ENCODE measurements at regions not wholly inside any gene's neighbourhood (a gene's known extent, or its start where the extent isn't known, plus 50 kb on each side); places are given as distances from the start of the nearest gene placed in this dataset.

GRCh38 chr7:23892019-23892418 lies 182.0 kb downstream of the STK31 start:
- Histone ChIP-seq H3K36me3 (ENCODE audit: control insufficient read depth, insufficient read depth, low read length) (no peaks in the 10 kb centered on the region), H3K9ac (ENCODE audit: extremely low read depth, low read length, poor library complexity, severe bottlenecking) (no peak overlapping the region), H3K9me3 (ENCODE audit: control insufficient read depth, low read length) (no peaks in the 10 kb centered on the region), H3K27me3 (ENCODE audit: control insufficient read depth, insufficient read depth, low read length, poor library complexity, severe bottlenecking) (no peaks in the 10 kb centered on the region), H3K27ac (ENCODE audit: low read depth, low read length) (no peak overlapping the region), H3K4me1 (ENCODE audit: control insufficient read depth, insufficient read depth, low read length) (no peaks in the 10 kb centered on the region), H3K4me3 (ENCODE audit: low read length) (no peak overlapping the region)
- Mint-ChIP-seq H3K9me3 (no peaks in the 10 kb centered on the region), H3K27ac (no peak overlapping the region), H3K36me3 (ENCODE audit: low read depth) (no peaks in the 10 kb centered on the region), H3K4me3 (no peak overlapping the region), H3K4me1 (no peaks in the 10 kb centered on the region), H3K27me3 (ENCODE audit: insufficient read depth) (no peaks in the 10 kb centered on the region)
- no peak for TF ChIP-seq CTCF (conservative IDR thresholded peaks at IDR 0.05)
- 89% methylated on average over 1 of the region's 1 CpG; no CpG with 5 or more reads in 1 of the 2 experiments for WGBS, 2 experiments (ENCODE audit: insufficient coverage in 1 of 2, insufficient read length in 1 of 2)
- DNase-seq, result no peak

GRCh38 chr7:23893176-23893941 lies 183.3 kb downstream of the STK31 start:
- DNase-seq, result no peak
- H3K9ac ChIP-seq (ENCODE audit: extremely low read depth, low read length, poor library complexity, severe bottlenecking), result no peak overlapping the region
- no peaks in the 10 kb centered on the region for H3K27me3 Mint-ChIP-seq (ENCODE audit: insufficient read depth)
- no peak overlapping the region for H3K27ac Mint-ChIP-seq
- H3K4me1 Mint-ChIP-seq, result no peaks in the 10 kb centered on the region
- no peaks in the 10 kb centered on the region for H3K36me3 ChIP-seq (ENCODE audit: control insufficient read depth, insufficient read depth, low read length)
- WGBS, 2 experiments (ENCODE audit: insufficient coverage in 1 of 2, insufficient read length in 1 of 2), result 94 to 100% methylated on average over 6 to 7 of the region's 7 CpGs
- no peak overlapping the region for H3K27ac ChIP-seq (ENCODE audit: low read depth, low read length)
- H3K36me3 Mint-ChIP-seq (ENCODE audit: low read depth), result no peaks in the 10 kb centered on the region
- no peak overlapping the region for H3K4me3 Mint-ChIP-seq
- TF ChIP-seq CTCF (conservative IDR thresholded peaks at IDR 0.05), result no peak
- H3K4me3 ChIP-seq (ENCODE audit: low read length), result no peak overlapping the region
- no peaks in the 10 kb centered on the region for H3K27me3 ChIP-seq (ENCODE audit: control insufficient read depth, insufficient read depth, low read length, poor library complexity, severe bottlenecking)
- no peaks in the 10 kb centered on the region for H3K9me3 ChIP-seq (ENCODE audit: control insufficient read depth, low read length)
- H3K4me1 ChIP-seq (ENCODE audit: control insufficient read depth, insufficient read depth, low read length), result no peaks in the 10 kb centered on the region
- no peaks in the 10 kb centered on the region for H3K9me3 Mint-ChIP-seq

- Histone ChIP-seq H3K9me3 (ENCODE audit: control insufficient read depth, low read length) (no peaks in the 10 kb centered on the region), H3K27me3 (ENCODE audit: control insufficient read depth, insufficient read depth, low read length, poor library complexity, severe bottlenecking) (no peaks in the 10 kb centered on the region), H3K4me3 (ENCODE audit: low read length) (no peak overlapping the region), H3K27ac (ENCODE audit: low read depth, low read length) (no peak overlapping the region), H3K36me3 (ENCODE audit: control insufficient read depth, insufficient read depth, low read length) (no peaks in the 10 kb centered on the region), H3K4me1 (ENCODE audit: control insufficient read depth, insufficient read depth, low read length) (no peaks in the 10 kb centered on the region), H3K9ac (ENCODE audit: extremely low read depth, low read length, poor library complexity, severe bottlenecking) (no peak overlapping the region)
- 84 to 88% methylated on average over 9 to 13 of the region's 13 CpGs for WGBS, 2 experiments (ENCODE audit: insufficient coverage in 1 of 2, insufficient read length in 1 of 2)
- no peak overlapping the region for H3K27ac Mint-ChIP-seq
- no peaks in the 10 kb centered on the region for H3K36me3 Mint-ChIP-seq (ENCODE audit: low read depth)
- no peaks in the 10 kb centered on the region for H3K9me3 Mint-ChIP-seq
- TF ChIP-seq CTCF (conservative IDR thresholded peaks at IDR 0.05), result no peak
- DNase-seq, result no peak
- H3K4me3 Mint-ChIP-seq, result no peak overlapping the region
- H3K27me3 Mint-ChIP-seq (ENCODE audit: insufficient read depth), result no peaks in the 10 kb centered on the region
- no peaks in the 10 kb centered on the region for H3K4me1 Mint-ChIP-seq
These were observed 184.2 kb downstream of the STK31 start for GRCh38 chr7:23893942-23894891.
